SHP77 (cell line): ENCODE measurements at regions not wholly inside any gene's neighbourhood (a gene's known extent, or its start where the extent isn't known, plus 50 kb on each side); places are given as distances from the start of the nearest gene placed in this dataset.
"Not testable (repeated sequence)": the region's sequence is repeated elsewhere in the genome, so short reads cannot be mapped to it uniquely, and the experiment has no call there.

Source experiments
- DNase-seq, 2 experiments: peaks; one replicate each; lab custom pipeline; 2025; lab: John Stamatoyannopoulos, UW

- DNase-seq = peak; percentile 22 to 55
These were observed 457.9 kb upstream of the ALCAM start for GRCh38 chr3:104908761-104909160.

DNA sequence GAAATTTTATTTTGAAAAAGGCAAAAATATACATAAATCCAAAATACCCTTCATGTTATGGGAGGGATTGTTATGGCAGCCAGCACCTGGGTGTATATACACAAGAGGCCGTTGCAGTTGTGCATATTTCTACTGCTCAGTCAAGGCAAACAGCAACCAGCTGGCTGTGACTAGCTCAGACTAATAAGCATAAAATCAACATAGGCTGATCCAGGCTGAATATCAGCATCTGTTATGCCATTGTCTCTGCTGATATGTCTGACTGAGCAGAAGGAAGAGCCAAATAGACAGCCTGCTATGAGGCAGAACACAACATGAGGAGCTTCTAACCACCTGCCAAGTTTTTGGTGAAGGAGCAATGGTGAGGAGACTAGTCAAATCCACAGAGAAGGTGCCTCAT is 457.5 kb upstream of the ALCAM start:
- peak; percentile 89 to 94 for DNase-seq

DNA sequence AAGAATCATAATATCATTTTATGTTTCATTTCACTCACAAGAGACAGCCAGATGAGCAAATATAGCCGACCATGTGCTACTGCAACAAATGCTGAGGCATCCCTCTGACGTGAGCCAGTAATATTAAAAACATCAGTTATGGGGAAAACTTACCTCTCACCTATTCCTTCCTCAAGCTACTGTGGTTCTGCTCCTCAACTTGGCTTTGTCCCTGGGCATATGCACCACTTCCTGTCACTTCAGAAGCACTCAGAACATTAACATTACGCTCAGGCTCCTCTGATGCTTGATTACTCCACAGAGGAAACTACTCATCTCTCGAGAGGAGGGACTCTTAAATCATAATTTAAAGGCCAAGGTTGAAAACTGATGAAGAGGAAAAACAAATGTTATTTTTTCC is 457.0 kb upstream of the ALCAM start:
- DNase-seq = peak; percentile 41 to 57

GRCh38 chr3:104911376-104911775 is 455.3 kb upstream of the ALCAM start:
- no peak for DNase-seq

- DNase-seq = no peak
These were observed 449.7 kb upstream of the ALCAM start for GRCh38 chr3:104916971-104917370.

DNA sequence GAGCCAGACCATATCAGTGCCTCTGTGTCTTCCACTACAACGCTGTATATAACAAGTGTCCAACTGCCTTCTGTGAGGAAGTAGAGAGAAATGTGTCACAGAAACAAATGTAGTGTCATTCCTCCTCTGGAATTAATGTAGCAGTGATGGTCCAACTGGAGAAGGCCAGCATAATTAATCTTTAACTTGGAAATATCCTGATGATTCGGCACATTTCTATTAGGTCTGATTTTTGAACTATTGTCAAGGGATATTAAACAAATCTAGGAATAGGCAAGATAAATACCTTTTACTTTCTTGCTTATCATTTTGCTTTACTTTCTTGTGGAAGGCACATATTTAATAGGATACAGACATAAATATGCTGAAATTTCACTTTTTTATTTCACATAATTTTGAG is 446.2 kb upstream of the ALCAM start:
- DNase-seq = no peak

DNA sequence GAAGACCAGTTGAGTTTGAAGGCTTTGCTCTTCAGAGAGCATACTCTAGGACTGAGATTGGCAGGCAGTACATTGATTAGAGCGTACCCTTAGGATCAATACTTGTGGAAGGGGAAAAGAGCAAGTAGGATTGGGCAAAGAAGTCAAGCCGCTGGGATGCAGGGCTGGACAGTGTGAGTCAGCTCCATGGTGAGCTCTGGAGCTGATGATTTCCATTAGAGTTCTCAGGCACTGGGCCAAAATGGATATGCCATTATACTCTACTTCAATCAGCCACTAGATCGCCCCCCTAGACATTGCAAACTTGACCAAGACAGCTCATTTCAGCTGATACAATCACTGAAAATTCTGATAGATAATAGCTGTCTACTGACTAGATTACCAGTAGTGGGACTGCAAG is 432.7 kb upstream of the ALCAM start:
- no peak for DNase-seq

DNA sequence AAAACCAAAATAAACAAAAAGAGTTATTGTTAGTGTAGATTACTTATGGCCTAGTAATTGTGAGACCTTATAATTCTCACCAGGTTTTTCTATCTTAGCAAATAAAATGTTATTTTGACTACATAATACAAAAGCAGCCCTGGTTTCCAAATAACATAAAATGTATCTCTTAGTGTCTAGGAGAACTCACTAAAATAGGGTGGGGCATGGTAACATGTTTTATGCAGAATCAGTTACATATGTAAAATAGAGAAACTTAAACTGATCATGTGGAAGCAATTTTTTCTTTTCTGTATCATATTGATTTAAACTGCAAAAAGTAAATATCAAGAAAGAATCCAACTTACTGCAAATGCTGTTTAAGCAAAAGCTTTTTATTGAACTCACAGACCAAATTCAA is 431.1 kb upstream of the ALCAM start:
- DNase-seq = no peak

GRCh38 chr3:104939196-104939595 is 427.5 kb upstream of the ALCAM start:
- DNase-seq = no peak

GRCh38 chr3:104941785-104942184 is 424.9 kb upstream of the ALCAM start:
- peak; percentile 6 to 38 for DNase-seq

DNA sequence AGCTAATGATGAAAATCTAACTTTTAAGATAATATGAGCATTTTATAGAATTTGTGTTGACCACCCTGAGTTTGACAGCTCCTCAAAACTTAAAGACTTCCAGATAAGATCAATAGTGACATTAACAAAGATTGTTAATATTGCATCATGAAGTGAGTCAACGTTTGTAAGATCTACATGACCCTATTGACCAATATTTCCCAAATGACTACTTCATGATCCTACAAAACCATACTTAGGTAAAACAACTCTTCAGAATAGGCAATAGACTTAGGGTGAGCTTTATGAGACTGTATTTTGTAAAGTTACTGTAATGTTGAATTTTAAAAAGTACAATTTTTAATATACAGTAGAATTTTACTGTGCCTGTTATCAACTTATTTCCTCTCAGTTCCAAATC is 422.7 kb upstream of the ALCAM start:
- DNase-seq = no peak

GRCh38 chr3:104947943-104948342 is 418.8 kb upstream of the ALCAM start:
- no peak for DNase-seq

DNA sequence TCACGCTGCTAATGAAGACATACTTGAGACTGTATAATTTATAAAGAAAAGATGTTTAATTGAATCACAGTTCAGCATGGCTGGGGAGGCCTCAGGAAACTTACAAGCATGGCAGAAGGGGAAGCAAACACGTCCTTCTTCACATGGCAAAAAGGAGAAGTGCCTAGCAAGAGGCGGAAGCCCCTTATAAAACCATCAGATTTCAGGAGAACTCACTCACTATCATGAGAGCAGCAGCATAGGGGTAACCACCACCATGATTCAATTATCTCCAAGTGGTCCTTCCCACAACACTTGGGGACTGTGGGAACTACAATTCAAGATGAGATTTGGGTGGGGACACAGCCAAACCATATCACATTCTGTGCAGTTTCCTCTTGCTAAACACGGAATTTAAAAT is 416.9 kb upstream of the ALCAM start:
- DNase-seq = not testable (repeated sequence)

- DNase-seq = no peak
These were observed 415.3 kb upstream of the ALCAM start for GRCh38 chr3:104951426-104951825.

DNA sequence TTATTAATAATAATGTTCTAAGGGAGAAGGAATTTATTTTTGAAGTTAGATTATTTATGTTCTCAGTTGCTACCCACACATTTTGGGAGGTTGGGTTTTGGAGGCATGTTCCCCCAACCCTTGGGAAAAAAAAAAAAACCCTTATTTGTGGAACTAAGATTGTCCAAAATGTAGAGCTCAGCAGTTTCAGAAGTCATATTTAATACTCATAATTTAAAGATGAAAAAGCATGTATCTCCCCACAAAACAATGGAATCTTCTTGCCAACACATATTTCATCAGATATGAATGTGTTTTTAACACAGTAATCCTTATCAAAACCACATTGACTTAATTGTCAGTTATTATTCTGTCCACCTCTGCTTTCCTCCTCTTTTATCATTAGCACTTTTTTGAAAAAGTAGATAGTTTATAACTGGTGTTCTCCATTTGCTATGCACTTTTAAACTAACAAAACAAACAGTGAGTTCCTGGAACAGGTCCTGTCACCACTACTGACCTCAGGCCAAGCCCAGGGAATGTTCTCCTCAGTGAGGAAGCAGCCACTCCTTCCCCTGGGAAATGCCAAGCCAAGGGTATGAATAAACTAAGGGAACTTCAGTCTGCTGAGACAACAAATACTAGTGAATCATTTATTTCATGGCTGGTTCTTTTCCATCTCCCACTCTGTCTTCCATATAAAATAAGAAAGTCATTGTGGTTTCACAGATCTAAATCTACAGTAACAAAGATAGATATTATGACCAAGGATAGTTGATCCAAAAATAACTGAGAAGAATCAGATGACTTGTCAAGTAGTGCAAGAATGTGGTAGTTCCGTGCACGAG is 414.4 kb upstream of the ALCAM start:
- DNase-seq = no peak

DNA sequence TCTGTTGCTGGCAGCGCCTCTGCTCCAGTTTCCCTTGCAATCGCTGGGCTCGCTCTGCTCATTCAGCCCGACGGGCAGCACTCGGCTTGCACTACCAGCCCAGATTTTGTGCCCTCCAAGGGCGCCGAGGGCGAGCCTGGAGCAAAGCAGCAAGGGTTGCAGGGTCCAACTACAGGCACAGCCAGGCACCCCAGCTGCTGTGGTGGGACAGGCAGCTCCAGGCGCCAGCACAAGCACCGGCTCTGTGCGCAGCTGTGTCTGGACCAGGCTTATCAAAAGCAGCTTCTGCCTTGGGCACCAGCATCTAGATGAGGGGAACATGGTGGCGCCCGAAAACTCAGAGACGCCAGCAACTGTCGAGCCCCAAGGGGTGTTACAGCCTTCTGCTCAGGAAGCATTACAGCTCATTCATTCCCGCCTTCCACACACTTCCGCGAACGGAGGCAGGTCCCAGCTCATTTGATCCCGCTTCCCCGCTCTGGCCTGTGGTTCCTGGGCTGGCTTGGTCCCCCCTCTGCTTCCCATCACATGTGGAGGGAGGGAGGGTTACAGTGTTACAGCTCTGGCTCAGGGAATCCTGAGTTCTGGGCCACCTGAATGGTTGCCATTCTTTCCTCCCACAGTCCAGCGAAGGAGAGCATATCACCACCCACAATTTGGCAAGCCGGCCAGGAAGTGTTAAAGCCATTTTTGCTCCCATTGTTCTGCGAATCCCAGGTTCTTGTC is 409.9 kb upstream of the ALCAM start:
- DNase-seq = no peak

DNA sequence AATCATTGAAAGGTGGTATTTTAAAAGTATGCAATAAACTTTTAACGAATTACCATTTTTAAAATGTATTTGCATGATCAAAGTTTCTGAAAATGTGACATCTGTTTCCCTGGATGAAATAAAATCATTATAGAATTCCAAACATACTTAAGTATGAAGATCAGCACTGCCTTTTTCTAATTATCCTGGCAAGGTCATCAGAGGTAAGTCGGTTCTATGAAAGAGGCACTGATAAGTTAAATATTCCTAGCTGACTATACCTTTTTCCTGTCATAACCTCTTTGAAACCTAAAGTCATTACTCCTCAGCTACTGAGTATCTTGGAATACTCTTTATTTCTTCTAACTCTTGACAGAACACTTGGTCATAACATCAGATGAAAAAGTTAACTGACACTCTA is 406.1 kb upstream of the ALCAM start:
- no peak for DNase-seq

- no peak for DNase-seq
These were observed 404.9 kb upstream of the ALCAM start for GRCh38 chr3:104961851-104962250.

GRCh38 chr3:104974316-104974715 is 392.4 kb upstream of the ALCAM start:
- DNase-seq = no peak

DNA sequence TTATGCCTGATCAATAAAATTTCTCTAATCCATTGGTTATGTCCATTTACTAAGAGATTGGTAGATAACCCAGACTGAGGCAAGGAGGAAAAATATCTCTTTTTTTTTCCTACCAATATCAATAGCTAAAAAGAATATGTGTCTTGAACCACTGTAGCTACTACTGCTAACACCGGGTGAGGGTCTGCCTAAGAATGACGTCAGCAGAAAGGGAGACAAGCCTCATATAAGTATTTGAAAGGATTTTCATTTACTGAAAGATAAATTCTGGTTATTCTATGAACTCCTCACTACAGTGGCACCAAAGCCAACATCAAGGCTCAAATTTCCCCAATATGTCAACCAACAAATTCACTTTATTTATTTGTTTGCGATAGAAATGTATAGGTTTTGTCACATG is 389.0 kb upstream of the ALCAM start:
- DNase-seq = no peak

DNA sequence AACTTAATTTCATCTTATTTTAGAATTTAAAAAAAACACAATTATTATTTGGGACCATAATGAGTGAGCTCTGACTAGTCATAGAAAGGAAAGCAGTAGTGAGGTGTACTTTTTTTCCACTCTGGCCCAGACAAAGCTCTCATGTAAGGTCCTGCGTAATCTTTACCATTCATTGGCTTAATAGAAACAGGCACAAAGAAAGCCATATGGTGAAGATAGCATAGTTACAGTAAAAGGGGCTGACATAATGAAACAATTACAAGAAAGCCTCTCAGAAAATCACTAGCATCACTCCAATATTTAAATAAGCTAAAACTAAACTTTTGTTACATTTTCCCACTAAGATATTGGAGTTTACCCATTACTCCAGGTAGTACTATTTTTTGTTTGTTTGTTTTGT is 384.6 kb upstream of the ALCAM start:
- DNase-seq = no peak

- no peak for DNase-seq
These were observed 378.9 kb upstream of the ALCAM start for GRCh38 chr3:104987859-104988258.

DNA sequence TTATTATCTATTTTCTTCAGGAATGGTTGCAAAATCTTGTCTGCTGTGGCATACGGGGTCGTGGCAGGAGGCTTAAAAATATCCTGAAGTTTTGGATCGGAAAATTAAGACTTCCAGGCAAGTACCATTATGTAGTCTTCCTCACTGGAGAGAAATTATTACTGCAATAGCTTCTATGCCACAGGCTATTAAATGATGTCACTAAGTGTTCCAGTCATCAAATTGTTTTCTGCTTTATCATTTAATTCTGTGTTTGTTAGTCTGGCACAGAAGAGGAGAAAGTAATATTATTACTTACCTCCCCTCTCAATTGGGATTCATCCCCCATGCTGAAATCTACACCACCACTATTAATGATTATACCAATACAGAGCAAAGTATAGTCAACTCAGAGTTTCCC is 378.2 kb upstream of the ALCAM start:
- DNase-seq = no peak

GRCh38 chr3:104989878-104990277 is 376.8 kb upstream of the ALCAM start:
- DNase-seq = no peak
